ENCODE measurements at regions not wholly inside any gene's neighbourhood (a gene's known extent, or its start where the extent isn't known, plus 50 kb on each side); places are given as distances from the start of the nearest gene placed in this dataset.

DNA sequence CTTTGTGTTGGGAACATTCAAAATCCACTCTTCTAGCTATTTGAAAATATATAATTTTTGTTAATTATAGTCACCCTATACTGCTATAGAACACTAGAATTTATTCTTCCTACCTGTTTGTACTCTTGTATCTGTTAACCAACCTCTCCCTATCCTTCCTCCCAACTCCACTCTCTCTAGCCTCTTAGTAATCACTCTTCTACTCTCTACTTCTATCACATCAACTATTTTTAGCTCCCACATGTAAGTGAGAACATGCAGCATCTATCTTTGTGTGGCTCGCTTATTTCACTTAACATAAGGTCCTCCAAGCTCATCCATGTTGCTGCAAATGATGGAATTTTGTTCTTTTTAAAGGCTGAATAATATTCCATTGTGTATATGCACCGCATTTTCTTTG, 537.3 kb downstream of the MID1IP1 start:
- H3K4me3 ChIP-seq (ENCODE audit: low read depth, low read length): no peak overlapping the region
- TF ChIP-seq, protein P1, sequence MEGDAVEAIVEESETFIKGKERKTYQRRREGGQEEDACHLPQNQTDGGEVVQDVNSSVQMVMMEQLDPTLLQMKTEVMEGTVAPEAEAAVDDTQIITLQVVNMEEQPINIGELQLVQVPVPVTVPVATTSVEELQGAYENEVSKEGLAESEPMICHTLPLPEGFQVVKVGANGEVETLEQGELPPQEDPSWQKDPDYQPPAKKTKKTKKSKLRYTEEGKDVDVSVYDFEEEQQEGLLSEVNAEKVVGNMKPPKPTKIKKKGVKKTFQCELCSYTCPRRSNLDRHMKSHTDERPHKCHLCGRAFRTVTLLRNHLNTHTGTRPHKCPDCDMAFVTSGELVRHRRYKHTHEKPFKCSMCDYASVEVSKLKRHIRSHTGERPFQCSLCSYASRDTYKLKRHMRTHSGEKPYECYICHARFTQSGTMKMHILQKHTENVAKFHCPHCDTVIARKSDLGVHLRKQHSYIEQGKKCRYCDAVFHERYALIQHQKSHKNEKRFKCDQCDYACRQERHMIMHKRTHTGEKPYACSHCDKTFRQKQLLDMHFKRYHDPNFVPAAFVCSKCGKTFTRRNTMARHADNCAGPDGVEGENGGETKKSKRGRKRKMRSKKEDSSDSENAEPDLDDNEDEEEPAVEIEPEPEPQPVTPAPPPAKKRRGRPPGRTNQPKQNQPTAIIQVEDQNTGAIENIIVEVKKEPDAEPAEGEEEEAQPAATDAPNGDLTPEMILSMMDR (IDR thresholded peaks at IDR 0.05; ENCODE audit: low read depth, low read length): no peak
- DNase-seq (ENCODE audit: low read depth, low spot score): no peak
- in situ Hi-C loops (cut with HindIII; ENCODE audit: low sequenced_read_pairs): no loop called here

DNA sequence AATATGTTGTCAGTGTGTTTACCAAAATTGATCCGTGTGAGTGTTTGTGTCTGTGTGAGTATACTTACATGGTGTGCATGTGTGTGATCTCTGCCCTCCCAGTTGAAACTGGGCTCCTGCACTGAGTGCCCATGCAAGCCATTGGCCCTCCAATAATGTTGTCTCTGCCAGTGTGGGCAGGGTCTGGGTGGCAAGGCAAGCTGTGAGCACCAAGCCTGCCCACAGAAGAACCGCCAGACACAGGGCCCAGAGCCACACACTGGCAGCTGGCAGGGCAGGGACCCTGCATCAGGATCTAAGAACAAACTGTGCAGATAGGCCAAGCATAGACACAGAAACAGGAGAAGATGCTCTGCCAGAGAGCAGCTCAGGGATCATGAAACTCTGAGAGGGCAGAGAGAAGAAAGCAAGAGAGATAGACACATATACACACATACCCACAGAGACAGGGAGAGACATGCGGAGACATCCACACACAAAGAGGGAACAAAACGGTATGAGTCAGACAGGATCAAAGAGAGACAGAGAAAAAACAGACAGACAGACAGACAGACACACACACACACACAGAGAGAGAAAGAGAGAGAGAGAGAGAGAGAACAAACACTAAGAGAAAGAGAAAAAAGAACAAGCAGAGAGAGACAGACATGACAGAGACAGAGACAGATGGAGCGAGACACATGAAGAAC, 555.0 kb downstream of the MID1IP1 start:
- in situ Hi-C loops (cut with HindIII; ENCODE audit: low sequenced_read_pairs): no loop called here
- TF ChIP-seq, protein P1 (IDR thresholded peaks at IDR 0.05; ENCODE audit: low read depth, low read length): no peak
- H3K4me3 ChIP-seq (ENCODE audit: low read depth, low read length): no peak overlapping the region
- DNase-seq (ENCODE audit: low read depth, low spot score): no peak

DNA sequence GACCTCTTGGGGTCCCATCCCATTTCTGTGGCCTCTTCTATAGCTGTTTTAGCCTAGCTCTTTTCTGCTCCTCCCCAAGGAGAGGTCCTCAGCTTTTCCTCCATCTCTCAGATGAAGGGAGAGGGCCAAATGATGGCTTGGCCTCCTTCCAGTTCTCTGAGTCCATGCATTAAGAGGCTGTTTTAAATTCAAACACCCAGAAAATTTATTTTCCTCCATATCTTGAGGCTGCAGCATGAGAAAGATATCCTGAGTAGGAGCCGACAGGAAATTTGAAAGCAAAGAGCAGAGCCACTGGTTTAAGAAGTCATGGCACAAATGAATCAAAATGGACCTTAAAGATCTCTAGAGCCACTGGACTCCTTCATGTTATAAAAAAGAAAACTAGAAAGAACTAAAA, 558.8 kb downstream of the MID1IP1 start:
- no peak for DNase-seq (ENCODE audit: low read depth, low spot score)
- in situ Hi-C loops (cut with HindIII; ENCODE audit: low sequenced_read_pairs): no loop called here

DNA sequence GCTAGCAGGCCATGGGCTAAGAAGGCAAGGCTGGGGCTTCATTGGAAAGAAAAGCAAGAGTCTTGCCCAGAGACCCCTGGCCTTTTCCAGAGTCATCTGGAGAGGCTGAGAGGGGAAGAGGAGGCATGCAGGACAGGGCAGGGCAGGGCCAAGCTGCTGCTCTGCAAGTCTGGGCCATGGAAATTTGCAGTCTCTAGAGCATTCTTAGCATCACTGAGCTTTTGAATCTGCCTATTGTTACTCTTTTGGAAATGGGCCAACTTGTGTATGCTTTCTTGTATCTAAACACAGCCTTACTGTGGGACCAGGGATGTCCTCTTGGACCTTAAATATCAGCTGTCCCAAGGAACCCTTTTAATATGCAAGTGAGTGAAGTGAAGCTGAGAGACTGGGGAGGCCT, 560.5 kb downstream of the MID1IP1 start:
- TF ChIP-seq, protein P1 (IDR thresholded peaks at IDR 0.05; ENCODE audit: low read depth, low read length): no peak
- DNase-seq (ENCODE audit: low read depth, low spot score): no peak
- no peak overlapping the region for H3K4me3 ChIP-seq (ENCODE audit: low read depth, low read length)
- in situ Hi-C loops (cut with HindIII; ENCODE audit: low sequenced_read_pairs): no loop called here

More for the DNA sequence above, 558.8 kb downstream of the MID1IP1 start:
- H3K4me3 ChIP-seq (ENCODE audit: low read depth, low read length): no peak overlapping the region
- TF ChIP-seq, protein P1 (IDR thresholded peaks at IDR 0.05; ENCODE audit: low read depth, low read length): no peak

DNA sequence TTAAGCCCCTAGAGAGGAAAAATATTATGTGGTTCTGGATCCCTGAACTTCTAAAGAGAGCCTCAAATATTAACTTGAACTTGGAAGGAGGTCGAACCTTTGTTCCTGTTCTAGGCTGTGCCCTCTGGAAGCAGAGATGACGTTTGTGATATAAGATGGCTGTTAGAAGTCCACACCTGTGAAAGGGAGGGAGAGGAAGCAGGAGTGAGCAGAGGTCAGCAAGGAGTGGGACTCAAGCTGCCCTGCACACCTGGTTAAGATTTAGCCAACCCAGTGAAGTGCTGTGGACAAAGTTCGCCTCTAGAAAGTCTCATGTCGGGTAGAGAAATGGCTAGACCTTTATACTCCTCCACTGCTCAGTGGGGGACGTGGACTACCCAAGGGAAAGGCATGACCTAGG, 566.2 kb downstream of the MID1IP1 start:
- DNase-seq (ENCODE audit: low read depth, low spot score): no peak
- in situ Hi-C loops (cut with HindIII; ENCODE audit: low sequenced_read_pairs): no loop called here
- TF ChIP-seq, protein P1 (IDR thresholded peaks at IDR 0.05; ENCODE audit: low read depth, low read length): no peak
- H3K4me3 ChIP-seq (ENCODE audit: low read depth, low read length): no peak overlapping the region

DNA sequence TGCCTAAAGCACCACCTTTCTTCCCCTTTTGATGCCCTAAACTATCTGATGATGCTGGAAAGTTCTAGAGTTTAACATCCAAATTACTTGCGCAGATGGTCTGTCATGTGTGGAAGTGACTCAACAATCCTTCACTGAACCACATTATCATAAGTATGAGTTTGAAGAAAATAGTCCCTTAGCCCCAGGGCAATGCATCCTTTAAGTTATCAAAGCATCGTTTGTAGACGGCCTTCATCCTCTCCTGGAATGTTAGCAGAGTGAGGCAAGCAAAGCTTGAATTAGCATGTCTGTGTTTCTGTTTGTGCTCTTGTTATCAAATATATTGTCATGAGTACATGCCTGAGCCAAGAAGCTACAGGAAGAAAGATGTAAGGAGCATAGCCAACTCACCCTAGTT, 570.9 kb downstream of the MID1IP1 start:
- no peak overlapping the region for H3K4me3 ChIP-seq (ENCODE audit: low read depth, low read length)
- in situ Hi-C loops (cut with HindIII; ENCODE audit: low sequenced_read_pairs): no loop called here
- DNase-seq (ENCODE audit: low read depth, low spot score): no peak
- TF ChIP-seq, protein P1 (IDR thresholded peaks at IDR 0.05; ENCODE audit: low read depth, low read length): no peak
